ENCODE measurements at regions not wholly inside any gene's neighbourhood (a gene's known extent, or its start where the extent isn't known, plus 50 kb on each side); places are given as distances from the start of the nearest gene placed in this dataset.

- ATAC-seq: no peak
- TF ChIP-seq ZNF70 (CRISPR knock-in tag; IDR thresholded peaks at IDR 0.05): no peak
- TF ChIP-seq ZC3H10 (CRISPR knock-in tag; IDR thresholded peaks at IDR 0.05): no peak
- TF ChIP-seq ESRRG (CRISPR knock-in tag; IDR thresholded peaks at IDR 0.05): no peak
Observed at GRCh38 chr13:27004326-27004725, 167.3 kb downstream of the USP12 start.

GRCh38 chr13:27001705-27002104 is 169.9 kb downstream of the USP12 start:
- no peak for ATAC-seq
- TF ChIP-seq ZNF565 (CRISPR knock-in tag; conservative IDR thresholded peaks at IDR 0.05; ENCODE audit: low read depth) (no peak), RARB (CRISPR knock-in tag; IDR thresholded peaks at IDR 0.05) (no peak), ZNF70 (CRISPR knock-in tag; IDR thresholded peaks at IDR 0.05) (no peak), ZNF8 (CRISPR knock-in tag; IDR thresholded peaks at IDR 0.05) (no peak), ESRRG (CRISPR knock-in tag; IDR thresholded peaks at IDR 0.05) (no peak), TCF4 (CRISPR knock-in tag; IDR thresholded peaks at IDR 0.05; ENCODE audit: borderline replicate concordance) (no peak), BACH2 (CRISPR knock-in tag; IDR thresholded peaks at IDR 0.05; ENCODE audit: borderline replicate concordance) (no peak), TOX (CRISPR knock-in tag; IDR thresholded peaks at IDR 0.05; ENCODE audit: borderline replicate concordance) (no peak), SNAI2 (CRISPR knock-in tag; IDR thresholded peaks at IDR 0.05) (no peak), CSRNP3 (CRISPR knock-in tag; IDR thresholded peaks at IDR 0.05) (no peak), TSHZ2 (CRISPR knock-in tag; IDR thresholded peaks at IDR 0.05) (no peak), ZFP3 (CRISPR knock-in tag; IDR thresholded peaks at IDR 0.05) (no peak), CREB5 (CRISPR knock-in tag; IDR thresholded peaks at IDR 0.05; ENCODE audit: low read depth) (no peak), ARNTL (CRISPR knock-in tag; IDR thresholded peaks at IDR 0.05; ENCODE audit: borderline replicate concordance, low read depth) (no peak), ISL1 (CRISPR knock-in tag; IDR thresholded peaks at IDR 0.05) (no peak), POU6F1 (CRISPR knock-in tag; IDR thresholded peaks at IDR 0.05; ENCODE audit: borderline replicate concordance, low read depth) (no peak)

- TF ChIP-seq POU6F1 (CRISPR knock-in tag; IDR thresholded peaks at IDR 0.05; ENCODE audit: borderline replicate concordance, low read depth) (no peak), ZNF70 (CRISPR knock-in tag; IDR thresholded peaks at IDR 0.05) (no peak), ARNTL (CRISPR knock-in tag; IDR thresholded peaks at IDR 0.05; ENCODE audit: borderline replicate concordance, low read depth) (no peak), ESRRG (CRISPR knock-in tag; IDR thresholded peaks at IDR 0.05) (no peak), CREB5 (CRISPR knock-in tag; IDR thresholded peaks at IDR 0.05; ENCODE audit: low read depth) (no peak)
- no peak for ATAC-seq
Observed at GRCh38 chr13:27000686-27001085, 170.9 kb downstream of the USP12 start.

- no peak for ATAC-seq
- no peak for TF ChIP-seq ZNF70 (CRISPR knock-in tag; IDR thresholded peaks at IDR 0.05)
- no peak for TF ChIP-seq SNAI2 (CRISPR knock-in tag; IDR thresholded peaks at IDR 0.05)
- TF ChIP-seq CREB5 (CRISPR knock-in tag; IDR thresholded peaks at IDR 0.05; ENCODE audit: low read depth): no peak
- TF ChIP-seq PPARA (CRISPR knock-in tag; IDR thresholded peaks at IDR 0.05; ENCODE audit: borderline replicate concordance): no peak
- TF ChIP-seq ZNF8 (CRISPR knock-in tag; IDR thresholded peaks at IDR 0.05): no peak
- TF ChIP-seq ZFP3 (CRISPR knock-in tag; IDR thresholded peaks at IDR 0.05): no peak
- no peak for TF ChIP-seq ZNF565 (CRISPR knock-in tag; conservative IDR thresholded peaks at IDR 0.05; ENCODE audit: low read depth)
- no peak for TF ChIP-seq ZC3H10 (CRISPR knock-in tag; IDR thresholded peaks at IDR 0.05)
- TF ChIP-seq ESRRG (CRISPR knock-in tag; IDR thresholded peaks at IDR 0.05): no peak
- TF ChIP-seq CSRNP3 (CRISPR knock-in tag; IDR thresholded peaks at IDR 0.05): no peak
- no peak for TF ChIP-seq TOX (CRISPR knock-in tag; IDR thresholded peaks at IDR 0.05; ENCODE audit: borderline replicate concordance)
- TF ChIP-seq TCF4 (CRISPR knock-in tag; IDR thresholded peaks at IDR 0.05; ENCODE audit: borderline replicate concordance): no peak
Observed at GRCh38 chr13:26999499-26999898, 172.1 kb downstream of the USP12 start.

All from SK-N-SH treated with all-trans-retinoic acid at 6 μM for 48 hours (cell line).